Testis (tissue), 2 donors: ENCODE measurements at regions not wholly inside any gene's neighbourhood (a gene's known extent, or its start where the extent isn't known, plus 50 kb on each side); places are given as distances from the start of the nearest gene placed in this dataset.

ENCODE experiments used
- POLR2A ChIP-seq: fragments of 450-650 bp; IDR thresholded peaks from one replicate; pipeline ENCODE4 v1.6.1; 2017; ENCODE audit warnings: antibody characterized with exemption, mild to moderate bottlenecking, moderate library complexity
- TF ChIP-seq, protein P1 (sequence below), 3 experiments: fragments of 450-650 bp in 2 of 3; fragments of 200-600 bp in 1 of 3; sonication (generic) in 1 of 3; IDR thresholded peaks; one replicate each; pipeline ENCODE4 v1.5.1; 2016 to 2019; ENCODE audit warnings: antibody characterized with exemption in 3 of 3, mild to moderate bottlenecking in 2 of 3, moderate library complexity in 1 of 3

DNA sequence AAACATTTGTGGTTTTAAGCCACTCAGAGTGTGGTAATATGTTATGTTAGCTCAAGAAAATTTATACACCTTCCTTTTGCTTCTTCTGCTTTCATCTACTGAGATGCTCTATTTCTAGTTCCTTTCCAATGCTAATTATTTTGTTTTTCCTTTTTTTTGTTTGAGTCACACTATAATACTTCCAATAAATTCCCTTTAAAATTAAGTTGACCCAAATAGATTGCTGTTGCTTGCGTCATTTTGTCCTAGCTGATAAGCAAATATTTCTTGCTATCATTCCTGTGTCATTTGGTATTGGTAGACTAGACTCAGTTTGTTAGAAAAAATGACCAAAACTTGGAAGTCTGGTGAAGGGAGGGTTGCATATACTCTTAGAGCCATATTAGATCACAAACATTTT lies 437.0 kb upstream of the CNTN6 start:
- TF ChIP-seq, protein P1, sequence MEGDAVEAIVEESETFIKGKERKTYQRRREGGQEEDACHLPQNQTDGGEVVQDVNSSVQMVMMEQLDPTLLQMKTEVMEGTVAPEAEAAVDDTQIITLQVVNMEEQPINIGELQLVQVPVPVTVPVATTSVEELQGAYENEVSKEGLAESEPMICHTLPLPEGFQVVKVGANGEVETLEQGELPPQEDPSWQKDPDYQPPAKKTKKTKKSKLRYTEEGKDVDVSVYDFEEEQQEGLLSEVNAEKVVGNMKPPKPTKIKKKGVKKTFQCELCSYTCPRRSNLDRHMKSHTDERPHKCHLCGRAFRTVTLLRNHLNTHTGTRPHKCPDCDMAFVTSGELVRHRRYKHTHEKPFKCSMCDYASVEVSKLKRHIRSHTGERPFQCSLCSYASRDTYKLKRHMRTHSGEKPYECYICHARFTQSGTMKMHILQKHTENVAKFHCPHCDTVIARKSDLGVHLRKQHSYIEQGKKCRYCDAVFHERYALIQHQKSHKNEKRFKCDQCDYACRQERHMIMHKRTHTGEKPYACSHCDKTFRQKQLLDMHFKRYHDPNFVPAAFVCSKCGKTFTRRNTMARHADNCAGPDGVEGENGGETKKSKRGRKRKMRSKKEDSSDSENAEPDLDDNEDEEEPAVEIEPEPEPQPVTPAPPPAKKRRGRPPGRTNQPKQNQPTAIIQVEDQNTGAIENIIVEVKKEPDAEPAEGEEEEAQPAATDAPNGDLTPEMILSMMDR (IDR thresholded peaks at IDR 0.05) = no peak
- no peak for TF ChIP-seq POLR2A
